HCT116 (cell line): ENCODE measurements at regions not wholly inside any gene's neighbourhood (a gene's known extent, or its start where the extent isn't known, plus 50 kb on each side); places are given as distances from the start of the nearest gene placed in this dataset.

Source experiments
- ATAC-seq: fragments of 200-7000 bp; cut with Tn5 transposase; 2 replicates; pipeline ENCODE4 v1.9.1; 2020; ENCODE audit warnings: mild to moderate bottlenecking, moderate library complexity
- BruUV-seq: library from RNA; stranded (reverse); fragments of 400-500 nt; replicated peaks from 2 replicates; lab custom pipeline; 2021; lab: Mats Ljungman, UMichigan
- CTCF ChIA-PET: fragments of 300-600 bp; sonication (Branson Sonifier 250); formaldehyde crosslinking; loops from one replicate; lab custom pipeline; 2021; ENCODE audit warnings: antibody characterized with exemption; lab: Charles Lee
- POLR2A ChIA-PET: fragments of 300-600, 350-600 bp; sonication (Branson Sonifier 250); formaldehyde crosslinking; loops from one replicate; lab custom pipeline; 2021; ENCODE audit warnings: antibody characterized with exemption; lab: Charles Lee
- RAD21 ChIA-PET, 2 experiments: fragments of 300-600 bp; sonication (Branson Sonifier 250); formaldehyde crosslinking; loops; one replicate each; lab custom pipeline; 2023; ENCODE audit warnings: low total read pairs in 2 of 2; ENCODE audit not compliant: uncharacterized antibody in 2 of 2, unreplicated experiment in 2 of 2, low non-redundant PET in 1 of 2; lab: Charles Lee
- DNase-seq: peaks from one replicate; pipeline ENCODE4 v3.0.0-alpha.2; 2010; ENCODE audit warnings: low read depth, low spot score
- H2AFZ ChIP-seq: fragments of 200-600 bp; shearing (Covaris generic), sonication (generic); 2 replicates; pipeline ENCODE4 v1.6.1; 2017; ENCODE audit warnings: low read depth, mixed run types, mixed read lengths, antibody characterized with exemption, low read length; ENCODE audit not compliant: poor library complexity, severe bottlenecking
- H3K27ac ChIP-seq: 2 replicates; pipeline ENCODE4 v1.5.1; 2012; ENCODE audit warnings: low read depth, low read length
- H3K27me3 ChIP-seq: fragments of 200-600 bp; sonication (generic); 2 replicates; pipeline ENCODE4 v1.6.1; 2016; ENCODE audit warnings: mixed run types, low read length, mixed read lengths; ENCODE audit not compliant: insufficient read depth
- H3K36me3 ChIP-seq, 2 experiments: fragments of 200-500 bp in 1 of 2; fragments of 200-600 bp in 1 of 2; sonication (Bioruptor generic) in 1 of 2; sonication (generic) in 1 of 2; 2 replicates each; pipeline versions ENCODE4 v1.5.1 to v1.6.1; 2014 to 2016; ENCODE audit warnings: low read length in 2 of 2, inconsistent platforms in 1 of 2, mixed read lengths in 1 of 2, mixed run types in 1 of 2; ENCODE audit not compliant: insufficient read depth in 2 of 2, control insufficient read depth in 1 of 2
- H3K4me1 ChIP-seq, 2 experiments: fragments of 200-600 bp in 1 of 2; sonication (generic) in 1 of 2; 2 replicates each; pipeline versions ENCODE4 v1.5.1 to v1.6.1; 2012 to 2017; ENCODE audit warnings: low read length in 2 of 2, inconsistent platforms in 1 of 2, mild to moderate bottlenecking in 1 of 2, mixed read lengths in 1 of 2, mixed run types in 1 of 2, moderate library complexity in 1 of 2; ENCODE audit not compliant: insufficient read depth in 2 of 2, control insufficient read depth in 1 of 2
- H3K4me2 ChIP-seq: fragments of 200-600 bp; sonication (generic); 2 replicates; pipeline ENCODE4 v1.6.1; 2017; ENCODE audit warnings: mixed run types, low read length, mixed read lengths
- H3K4me3 ChIP-seq, 2 experiments: fragments of 200-600 bp in 1 of 2; sonication (generic) in 1 of 2; replicated peaks in 1 of 2; 2 replicates each; pipeline ENCODE4 v1.5.1; 2011 to 2016; ENCODE audit warnings: low read length in 2 of 2, control low read depth in 1 of 2, low read depth in 1 of 2, mild to moderate bottlenecking in 1 of 2, mixed read lengths in 1 of 2, mixed run types in 1 of 2
- H3K79me2 ChIP-seq: fragments of 200-600 bp; sonication (generic); 2 replicates; pipeline ENCODE4 v1.6.1; 2017; ENCODE audit warnings: mild to moderate bottlenecking, mixed run types, low read length, moderate library complexity, mixed read lengths; ENCODE audit not compliant: insufficient read depth
- H3K9ac ChIP-seq: fragments of 200-600 bp; sonication (generic); 2 replicates; pipeline ENCODE4 v1.6.1; 2016; ENCODE audit warnings: low read length, mixed read lengths
- H3K9me2 ChIP-seq: fragments of 200-600 bp; sonication (generic), shearing (Covaris generic); 2 replicates; pipeline ENCODE4 v1.6.1; 2017; ENCODE audit warnings: mixed run types, mild to moderate bottlenecking, moderate library complexity; ENCODE audit not compliant: insufficient read depth
- H3K9me3 ChIP-seq, 2 experiments: fragments of 200-500 bp in 1 of 2; fragments of 200-600 bp in 1 of 2; sonication (Bioruptor generic) in 1 of 2; sonication (generic) in 1 of 2; 2 replicates each; pipeline ENCODE4 v1.6.1; 2014 to 2017; ENCODE audit warnings: low read length in 2 of 2, mixed read lengths in 2 of 2, inconsistent platforms in 1 of 2, low read depth in 1 of 2, mild to moderate bottlenecking in 1 of 2, mixed run types in 1 of 2, moderate library complexity in 1 of 2; ENCODE audit not compliant: control insufficient read depth in 1 of 2, insufficient read depth in 1 of 2
- H4K20me1 ChIP-seq: fragments of 200-600 bp; sonication (generic), shearing (Covaris generic); 2 replicates; pipeline ENCODE4 v1.6.1; 2017; ENCODE audit warnings: mixed run types, mild to moderate bottlenecking, moderate library complexity; ENCODE audit not compliant: insufficient read depth
- CBX3 ChIP-seq: IDR thresholded peaks from 2 replicates; pipeline ENCODE4 v1.6.1; 2012; ENCODE audit warnings: low read depth
- EGR1 ChIP-seq: IDR thresholded peaks from 2 replicates; pipeline ENCODE4 v1.6.1; 2012; ENCODE audit warnings: low read depth
- ELF1 ChIP-seq: IDR thresholded peaks from 2 replicates; pipeline ENCODE4 v1.6.1; 2012; ENCODE audit warnings: low read depth, borderline replicate concordance
- EZH2 ChIP-seq: fragments of 200-600 bp; sonication (generic); IDR thresholded peaks from 2 replicates; pipeline ENCODE4 v1.6.1; 2017; ENCODE audit warnings: antibody characterized with exemption, mixed run types
- EZH2phosphoT487 ChIP-seq: fragments of 200-600 bp; IDR thresholded peaks from 2 replicates; pipeline ENCODE4 v1.6.1; 2018; ENCODE audit warnings: antibody characterized with exemption, borderline replicate concordance
- FOSL1 ChIP-seq: IDR thresholded peaks from 2 replicates; pipeline ENCODE4 v1.6.1; 2012; ENCODE audit warnings: low read depth
- SRF ChIP-seq: IDR thresholded peaks from 2 replicates; pipeline ENCODE4 v1.6.1; 2012; ENCODE audit warnings: low read depth
- YY1 ChIP-seq: IDR thresholded peaks from 2 replicates; pipeline ENCODE4 v1.6.1; 2011; ENCODE audit warnings: low read length, low read depth, moderate library complexity, mild to moderate bottlenecking; ENCODE audit not compliant: insufficient replicate concordance; ENCODE audit errors: extremely low read depth
- intact Hi-C: fragments of 100-400 bp; cut with micrococcal nuclease; formaldehyde crosslinking; loops from 2 replicates; pipeline ENCODE4 v1.10.0; 2022
- TF ChIP-seq, protein P1 (sequence below): IDR thresholded peaks from 2 replicates; pipeline ENCODE4 v1.6.1; 2012
- TF ChIP-seq, protein P2 (sequence below): IDR thresholded peaks from 2 replicates; pipeline ENCODE4 v1.6.1; 2012

DNA sequence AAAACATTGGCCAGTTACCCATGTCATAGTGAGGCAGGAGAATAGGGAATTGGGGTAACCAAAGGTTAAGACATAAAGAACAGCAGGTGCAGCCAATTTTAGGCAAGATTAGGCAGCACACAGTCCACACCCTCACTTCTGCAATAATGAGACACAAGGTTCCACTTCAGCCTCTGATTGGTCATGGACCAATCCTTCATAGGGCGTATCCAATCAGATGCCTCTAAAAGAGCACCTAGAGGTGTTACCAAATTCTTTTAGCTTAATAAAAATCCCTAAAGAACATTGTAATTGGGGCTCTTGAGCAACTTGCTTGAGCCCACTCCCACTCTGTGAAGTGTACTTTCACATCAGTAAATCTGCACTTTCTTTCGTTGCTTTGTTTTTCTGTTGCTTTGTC is 302.4 kb downstream of the PREX1 start:
- Histone ChIP-seq H3K4me2 (no peak overlapping the region), H3K27me3 (peaks cover 53% of the 10 kb centered on the region), H3K4me1 (no peaks in the 10 kb centered on the region), H3K36me3 (no peaks in the 10 kb centered on the region), H3K4me3 (no peak overlapping the region), H3K79me2 (no peaks in the 10 kb centered on the region), H2AFZ (no peak overlapping the region), H4K20me1 (no peaks in the 10 kb centered on the region), H3K27ac (no peak overlapping the region), H3K9ac (no peak overlapping the region), H3K9me3 (no peaks in the 10 kb centered on the region), H3K9me2 (no peaks in the 10 kb centered on the region)
- RAD21 ChIA-PET, result no interaction called here
- ATAC-seq (no peak), DNase-seq (no peak)
- TF ChIP-seq YY1 (no peak), SRF (no peak), EZH2phosphoT487 (no peak), ELF1 (no peak), CBX3 (no peak), EZH2 (no peak)
- TF ChIP-seq, protein P1, sequence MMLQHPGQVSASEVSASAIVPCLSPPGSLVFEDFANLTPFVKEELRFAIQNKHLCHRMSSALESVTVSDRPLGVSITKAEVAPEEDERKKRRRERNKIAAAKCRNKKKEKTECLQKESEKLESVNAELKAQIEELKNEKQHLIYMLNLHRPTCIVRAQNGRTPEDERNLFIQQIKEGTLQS, result no peak
- TF ChIP-seq, protein P2, sequence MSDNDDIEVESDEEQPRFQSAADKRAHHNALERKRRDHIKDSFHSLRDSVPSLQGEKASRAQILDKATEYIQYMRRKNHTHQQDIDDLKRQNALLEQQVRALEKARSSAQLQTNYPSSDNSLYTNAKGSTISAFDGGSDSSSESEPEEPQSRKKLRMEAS, result no peak
- POLR2A ChIA-PET, result interaction anchor here (1.1 kb wide), 1 partner anchor 13 kb away, joined by 3 read pairs; no protein-coding TSS in a partner anchor
- BruUV-seq, result no TSS peak
- CTCF ChIA-PET, result no interaction called here
- intact Hi-C loops, result loop anchor here (10.0 kb wide), 1 partner anchor 51 kb away; no protein-coding TSS in a partner anchor

DNA sequence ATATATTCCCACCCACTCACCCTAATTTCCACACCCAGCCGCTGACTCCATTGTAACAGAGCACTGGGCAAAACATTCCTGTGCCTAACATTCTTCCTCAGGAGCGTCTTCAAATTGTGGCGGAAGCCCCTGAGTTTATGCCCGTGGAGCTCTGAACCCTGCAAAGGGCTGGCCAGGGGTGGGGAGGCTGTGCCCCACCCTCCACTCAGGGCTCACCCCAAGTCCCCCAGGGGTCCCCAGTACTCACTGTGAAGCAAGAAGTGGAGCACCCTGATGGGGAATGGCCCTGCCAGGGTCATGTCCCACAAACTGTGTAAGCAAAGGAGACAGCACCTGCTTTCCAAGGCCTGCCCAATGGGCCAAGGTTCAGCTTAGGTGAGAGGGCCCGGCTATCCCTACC is 303.2 kb downstream of the PREX1 start:
- Histone ChIP-seq H3K27ac (no peak overlapping the region), H4K20me1 (no peaks in the 10 kb centered on the region), H3K4me2 (no peak overlapping the region), H3K4me1 (no peaks in the 10 kb centered on the region), H3K4me3 (no peak overlapping the region), H2AFZ (no peak overlapping the region), H3K9ac (no peak overlapping the region), H3K9me3 (no peaks in the 10 kb centered on the region), H3K9me2 (no peaks in the 10 kb centered on the region), H3K79me2 (no peaks in the 10 kb centered on the region), H3K27me3 (peaks cover 46% of the 10 kb centered on the region), H3K36me3 (no peaks in the 10 kb centered on the region)
- ChIA-PET CTCF (no interaction called here), RAD21 (no interaction called here), POLR2A (interaction anchor here (1.1 kb wide), 1 partner anchor 13 kb away, joined by 3 read pairs; no protein-coding TSS in a partner anchor)
- TF ChIP-seq ELF1, result no peak
- TF ChIP-seq EGR1, result no peak
- no peak for TF ChIP-seq FOSL1
- TF ChIP-seq, protein P2, result no peak
- DNase-seq, result no peak
- no peak for ATAC-seq
- BruUV-seq, result no TSS peak
- intact Hi-C loops, result loop anchor here (10.0 kb wide), 1 partner anchor 50 kb away; no protein-coding TSS in a partner anchor
